ENCODE measurements at regions not wholly inside any gene's neighbourhood (a gene's known extent, or its start where the extent isn't known, plus 50 kb on each side); places are given as distances from the start of the nearest gene placed in this dataset.

DNA sequence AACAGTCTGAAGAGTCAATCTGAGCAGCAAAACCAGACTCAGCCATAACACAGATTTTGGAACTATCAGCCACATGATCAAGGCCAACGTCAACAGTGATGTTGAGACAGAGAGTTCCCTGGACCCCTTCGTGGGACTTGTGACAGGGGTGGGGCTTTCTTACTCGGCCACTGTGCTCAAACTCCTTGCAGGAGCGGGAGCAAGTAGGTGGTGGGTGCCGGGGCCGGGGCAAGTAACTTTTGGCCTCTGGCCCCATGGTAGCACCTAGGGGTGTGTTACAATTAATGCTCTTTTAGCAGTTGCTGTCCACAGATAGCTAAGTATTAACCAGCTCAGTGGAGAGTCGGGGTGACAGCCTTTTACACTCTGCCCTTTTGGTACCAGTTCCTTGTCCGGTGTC is 384.4 kb downstream of the NUAK1 start:
- TF ChIP-seq, protein P1, sequence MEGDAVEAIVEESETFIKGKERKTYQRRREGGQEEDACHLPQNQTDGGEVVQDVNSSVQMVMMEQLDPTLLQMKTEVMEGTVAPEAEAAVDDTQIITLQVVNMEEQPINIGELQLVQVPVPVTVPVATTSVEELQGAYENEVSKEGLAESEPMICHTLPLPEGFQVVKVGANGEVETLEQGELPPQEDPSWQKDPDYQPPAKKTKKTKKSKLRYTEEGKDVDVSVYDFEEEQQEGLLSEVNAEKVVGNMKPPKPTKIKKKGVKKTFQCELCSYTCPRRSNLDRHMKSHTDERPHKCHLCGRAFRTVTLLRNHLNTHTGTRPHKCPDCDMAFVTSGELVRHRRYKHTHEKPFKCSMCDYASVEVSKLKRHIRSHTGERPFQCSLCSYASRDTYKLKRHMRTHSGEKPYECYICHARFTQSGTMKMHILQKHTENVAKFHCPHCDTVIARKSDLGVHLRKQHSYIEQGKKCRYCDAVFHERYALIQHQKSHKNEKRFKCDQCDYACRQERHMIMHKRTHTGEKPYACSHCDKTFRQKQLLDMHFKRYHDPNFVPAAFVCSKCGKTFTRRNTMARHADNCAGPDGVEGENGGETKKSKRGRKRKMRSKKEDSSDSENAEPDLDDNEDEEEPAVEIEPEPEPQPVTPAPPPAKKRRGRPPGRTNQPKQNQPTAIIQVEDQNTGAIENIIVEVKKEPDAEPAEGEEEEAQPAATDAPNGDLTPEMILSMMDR (IDR thresholded peaks at IDR 0.05): no peak
- TF ChIP-seq POLR2A (IDR thresholded peaks at IDR 0.05): no peak

Data from uterus (tissue), 2 donors.